ENCODE measurements at regions not wholly inside any gene's neighbourhood (a gene's known extent, or its start where the extent isn't known, plus 50 kb on each side); places are given as distances from the start of the nearest gene placed in this dataset.

- FAIRE-seq (no peak), ATAC-seq (no peak; the same call in 1 of the 3 replicates), DNase-seq (ENCODE audit: extremely low read depth in 1 of 4, low spot score in 3 of 4) (no peak)
- Histone ChIP-seq H3K27me3 (ENCODE audit: control insufficient read depth in 2 of 2, insufficient read depth in 2 of 2, low read length in 2 of 2) (peaks cover 14 to 60% of the 10 kb centered on the region in 2 experiments; a peak in 4 of 5 replicates), H3K9me1 (ENCODE audit: control insufficient read depth, insufficient read depth, low read length) (peaks cover 3% of the 10 kb centered on the region), H3K9me3 (replicated peaks; ENCODE audit: control insufficient read depth, insufficient read depth, low read depth, low read length) (no peaks in the 10 kb centered on the region), H2AFZ (ENCODE audit: low read depth, low read length) (no peak overlapping the region), H3K36me3 (ENCODE audit: control insufficient read depth, insufficient read depth, low read length) (no peaks in the 10 kb centered on the region), H3K79me2 (ENCODE audit: control insufficient read depth, insufficient read depth, low read length) (no peaks in the 10 kb centered on the region), H4K20me1 (replicated peaks; ENCODE audit: control insufficient read depth, insufficient read depth, low read length) (peaks cover 8% of the 10 kb centered on the region; the same call in 1 of the 2 replicates), H3K4me1 (replicated peaks in 1 of 2; ENCODE audit: control insufficient read depth in 2 of 2, insufficient read depth in 2 of 2, low read length in 2 of 2) (no peaks in the 10 kb centered on the region), H3K4me3 (no peak overlapping the region), H3K27ac (ENCODE audit: extremely low read depth, low read depth, low read length) (no peak overlapping the region), H3K9ac (ENCODE audit: insufficient read depth in 1 of 2, low read depth in 2 of 2, low read length in 2 of 2) (no peak overlapping the region), H3K4me2 (ENCODE audit: insufficient read depth, low read length) (no peak overlapping the region)
- BruUV-seq (replicated peaks) = no TSS peak
- ChIA-PET POLR2A (interaction anchor here (0.6 to 1.2 kb wide), 5 partner anchors 10 to 317 kb away, joined by 3 to 4 read pairs (median 3); no protein-coding TSS in a partner anchor), CTCF (ENCODE audit: low intra/inter-chr PET ratio) (no interaction called here)
- in situ Hi-C loops (cut with MboI) (no loop called here), intact Hi-C loops (cut with micrococcal nuclease) (no loop called here)
- WGBS (ENCODE audit: insufficient coverage, low coverage, missing lambda C conversion rate) = 0% methylated on average over 6 of the region's 9 CpGs
- TF ChIP-seq ATF2 (CRISPR knock-in tag; IDR thresholded peaks at IDR 0.05) (no peak), ZNF398 (CRISPR knock-in tag; IDR thresholded peaks at IDR 0.05) (no peak)
Observed at GRCh38 chr15:70187331-70187730, 89.6 kb upstream of the TLE3 start.
